ENCODE measurements at regions not wholly inside any gene's neighbourhood (a gene's known extent, or its start where the extent isn't known, plus 50 kb on each side); places are given as distances from the start of the nearest gene placed in this dataset.

DNA sequence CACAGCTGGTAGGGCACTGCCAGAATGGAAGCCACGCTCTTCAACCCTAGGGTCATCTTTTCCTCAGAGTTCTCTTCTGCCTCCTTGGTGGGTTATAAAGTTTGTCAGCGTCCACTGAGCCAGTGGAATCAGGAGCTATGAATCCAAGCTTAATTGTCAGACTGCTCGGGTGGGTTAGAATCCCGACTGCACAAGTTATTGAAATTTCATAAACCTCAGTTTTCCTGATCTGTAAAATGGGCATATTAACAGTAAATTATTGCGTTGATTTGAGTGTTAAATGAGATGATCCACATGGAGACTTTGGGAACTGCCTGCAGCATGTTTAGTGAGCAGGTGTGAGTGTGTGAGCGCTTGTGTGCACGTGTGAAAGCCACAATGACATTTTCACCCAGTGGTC is 400.5 kb upstream of the CDH11 start:
- no peak for DNase-seq (ENCODE audit: low spot score in 2 of 2, unreplicated experiment in 2 of 2)
- Mint-ChIP-seq H3K27ac (no peak overlapping the region), H3K4me3 (no peak overlapping the region), H3K4me1 (peaks cover 30% of the 10 kb centered on the region), H3K36me3 (peaks cover 3% of the 10 kb centered on the region), H3K27me3 (ENCODE audit: low read depth) (peaks cover 3% of the 10 kb centered on the region), H3K9me3 (peaks cover 6% of the 10 kb centered on the region)
- TF ChIP-seq, protein P1, sequence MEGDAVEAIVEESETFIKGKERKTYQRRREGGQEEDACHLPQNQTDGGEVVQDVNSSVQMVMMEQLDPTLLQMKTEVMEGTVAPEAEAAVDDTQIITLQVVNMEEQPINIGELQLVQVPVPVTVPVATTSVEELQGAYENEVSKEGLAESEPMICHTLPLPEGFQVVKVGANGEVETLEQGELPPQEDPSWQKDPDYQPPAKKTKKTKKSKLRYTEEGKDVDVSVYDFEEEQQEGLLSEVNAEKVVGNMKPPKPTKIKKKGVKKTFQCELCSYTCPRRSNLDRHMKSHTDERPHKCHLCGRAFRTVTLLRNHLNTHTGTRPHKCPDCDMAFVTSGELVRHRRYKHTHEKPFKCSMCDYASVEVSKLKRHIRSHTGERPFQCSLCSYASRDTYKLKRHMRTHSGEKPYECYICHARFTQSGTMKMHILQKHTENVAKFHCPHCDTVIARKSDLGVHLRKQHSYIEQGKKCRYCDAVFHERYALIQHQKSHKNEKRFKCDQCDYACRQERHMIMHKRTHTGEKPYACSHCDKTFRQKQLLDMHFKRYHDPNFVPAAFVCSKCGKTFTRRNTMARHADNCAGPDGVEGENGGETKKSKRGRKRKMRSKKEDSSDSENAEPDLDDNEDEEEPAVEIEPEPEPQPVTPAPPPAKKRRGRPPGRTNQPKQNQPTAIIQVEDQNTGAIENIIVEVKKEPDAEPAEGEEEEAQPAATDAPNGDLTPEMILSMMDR (IDR thresholded peaks at IDR 0.05; ENCODE audit: unreplicated experiment) = no peak

DNA sequence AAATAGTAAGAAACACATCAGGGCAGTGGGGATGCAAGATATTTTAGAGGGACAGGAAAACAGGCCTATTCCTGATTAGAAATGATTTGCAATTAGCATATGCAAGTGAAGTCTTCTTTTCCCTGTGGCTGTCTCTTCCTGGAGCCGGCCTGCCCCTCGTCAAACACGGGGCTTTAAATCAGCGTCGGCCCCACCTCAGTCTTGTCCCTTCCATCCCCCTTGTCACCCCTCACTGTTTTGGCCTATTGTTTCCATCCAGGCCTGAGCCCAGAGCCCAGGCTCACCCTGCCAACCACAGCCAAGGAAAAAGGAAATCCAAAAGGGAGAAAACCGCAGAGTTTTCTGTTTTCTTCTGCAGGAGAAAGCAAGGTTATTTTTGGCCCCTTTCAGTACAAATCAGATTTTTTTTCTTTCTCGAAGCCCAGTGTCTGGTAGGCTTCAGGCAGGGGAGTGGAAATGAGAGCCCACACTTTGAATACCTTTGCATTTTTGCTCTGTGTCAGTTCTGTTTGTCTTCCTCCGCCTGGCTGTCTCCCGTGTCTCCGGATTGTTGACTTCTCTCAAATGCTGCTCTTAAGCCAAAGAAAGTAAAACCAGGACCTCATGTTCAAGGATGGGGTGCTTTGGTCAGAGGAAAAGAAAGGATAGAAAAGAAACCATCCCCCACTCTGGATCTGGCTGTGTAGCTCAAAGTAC is 399.9 kb upstream of the CDH11 start:
- H3K27me3 Mint-ChIP-seq (ENCODE audit: low read depth) = peaks cover 3% of the 10 kb centered on the region
- H3K36me3 Mint-ChIP-seq = peaks cover under 1% of the 10 kb centered on the region
- H3K4me1 Mint-ChIP-seq = peaks cover 30% of the 10 kb centered on the region
- TF ChIP-seq, protein P1 (IDR thresholded peaks at IDR 0.05; ENCODE audit: unreplicated experiment) = no peak
- no peak for DNase-seq (ENCODE audit: low spot score in 2 of 2, unreplicated experiment in 2 of 2)
- H3K27ac Mint-ChIP-seq = peak overlapping the region; percentile 58
- H3K9me3 Mint-ChIP-seq = peaks cover 2% of the 10 kb centered on the region
- H3K4me3 Mint-ChIP-seq = no peak overlapping the region

DNA sequence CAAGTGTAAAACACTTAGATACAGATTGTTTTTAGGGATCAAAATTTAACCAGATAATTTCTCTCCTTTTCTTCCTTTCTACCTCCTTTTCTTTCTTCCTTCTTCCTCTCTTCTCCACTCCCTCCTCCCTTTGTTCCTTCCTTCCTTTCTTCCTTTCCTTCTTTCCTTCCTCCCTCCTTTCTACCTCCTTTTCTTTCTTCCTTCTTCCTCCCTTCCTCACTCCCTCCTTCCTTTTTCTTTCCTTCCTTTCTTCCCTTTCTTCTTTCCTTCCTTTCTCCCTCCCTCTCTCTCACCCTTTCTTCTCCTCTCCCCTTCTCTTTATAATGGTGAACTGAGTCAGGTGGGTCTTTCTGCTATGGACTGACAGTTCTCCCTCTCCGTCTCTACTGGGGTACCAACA is 397.5 kb upstream of the CDH11 start:
- Mint-ChIP-seq H3K9me3 (no peaks in the 10 kb centered on the region), H3K27ac (no peak overlapping the region), H3K4me1 (peaks cover 29% of the 10 kb centered on the region), H3K27me3 (ENCODE audit: low read depth) (peaks cover 3% of the 10 kb centered on the region), H3K4me3 (no peak overlapping the region), H3K36me3 (no peaks in the 10 kb centered on the region)
- no peak for DNase-seq (ENCODE audit: low spot score in 2 of 2, unreplicated experiment in 2 of 2)
- TF ChIP-seq, protein P1 (IDR thresholded peaks at IDR 0.05; ENCODE audit: unreplicated experiment) = no peak

DNA sequence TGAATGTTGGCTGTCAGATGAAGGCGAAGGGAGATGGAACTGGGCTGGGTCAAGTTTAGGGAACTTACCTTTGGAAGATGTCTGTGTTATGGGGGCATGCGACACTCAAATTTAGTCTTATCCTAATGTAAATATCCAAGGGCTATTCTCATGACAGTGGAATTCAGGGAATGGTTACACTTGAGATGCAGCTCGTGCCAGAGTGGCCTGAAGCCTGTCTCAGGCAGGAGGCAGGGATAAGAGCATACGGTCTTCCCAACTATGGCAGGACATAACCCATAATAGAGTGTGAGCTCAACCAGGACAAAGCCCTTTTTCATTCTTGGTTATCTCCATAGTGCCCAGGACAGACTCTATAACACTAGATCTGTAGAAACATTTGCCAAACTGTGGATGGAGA is 393.3 kb upstream of the CDH11 start:
- no peak for DNase-seq (ENCODE audit: low spot score in 2 of 2, unreplicated experiment in 2 of 2)
- TF ChIP-seq, protein P1 (IDR thresholded peaks at IDR 0.05; ENCODE audit: unreplicated experiment) = no peak
- H3K9me3 Mint-ChIP-seq = no peaks in the 10 kb centered on the region
- H3K4me1 Mint-ChIP-seq = peaks cover 17% of the 10 kb centered on the region
- H3K27me3 Mint-ChIP-seq (ENCODE audit: low read depth) = peaks cover 3% of the 10 kb centered on the region
- peak overlapping the region; percentile 2 for H3K27ac Mint-ChIP-seq
- no peaks in the 10 kb centered on the region for H3K36me3 Mint-ChIP-seq
- no peak overlapping the region for H3K4me3 Mint-ChIP-seq

DNA sequence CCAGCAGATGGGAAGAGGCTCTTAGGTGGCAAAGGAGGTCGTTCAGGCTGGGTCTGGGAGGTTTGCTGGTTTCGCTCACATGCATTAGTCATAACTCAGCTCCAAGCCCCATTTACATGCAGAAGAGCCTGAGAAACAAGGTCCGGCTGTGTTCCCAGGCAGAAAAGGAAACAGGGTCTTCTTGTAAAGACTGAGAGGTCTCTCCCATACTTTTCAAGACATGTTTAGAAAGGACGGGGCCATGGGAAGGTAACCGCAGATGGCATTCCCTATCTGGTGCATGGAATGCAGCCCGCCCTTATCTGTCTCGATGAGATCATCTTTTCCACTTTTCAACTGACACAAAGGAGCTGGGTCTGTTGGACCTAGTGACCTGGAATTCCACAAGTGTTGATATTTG is 389.0 kb upstream of the CDH11 start:
- H3K9me3 Mint-ChIP-seq = peaks cover 4% of the 10 kb centered on the region
- peaks cover 18% of the 10 kb centered on the region for H3K4me1 Mint-ChIP-seq
- H3K27me3 Mint-ChIP-seq (ENCODE audit: low read depth) = no peaks in the 10 kb centered on the region
- H3K36me3 Mint-ChIP-seq = no peaks in the 10 kb centered on the region
- no peak for DNase-seq (ENCODE audit: low spot score in 2 of 2, unreplicated experiment in 2 of 2)
- TF ChIP-seq, protein P1 (IDR thresholded peaks at IDR 0.05; ENCODE audit: unreplicated experiment) = no peak
- H3K27ac Mint-ChIP-seq = peak overlapping the region; percentile 39
- no peak overlapping the region for H3K4me3 Mint-ChIP-seq

Measured in mesothelial cell of epicardium (in vitro differentiated cells).